Fibroblast of lung (primary cell): ENCODE measurements at regions not wholly inside any gene's neighbourhood (a gene's known extent, or its start where the extent isn't known, plus 50 kb on each side); places are given as distances from the start of the nearest gene placed in this dataset.

ENCODE experiments used
- DNase-seq, 2 donors: peaks; one replicate each; pipeline versions ENCODE4 v3.0.0 to v3.0.0-alpha.2; 2010; ENCODE audit warnings: low read depth in 2 of 2
- H2AFZ ChIP-seq: 2 replicates; pipeline ENCODE4 v1.5.1; 2012; ENCODE audit warnings: low read length, control low read depth, inconsistent platforms
- H3K27ac ChIP-seq: 2 replicates; pipeline ENCODE4 v1.5.1; 2011; ENCODE audit warnings: low read length, control low read depth; ENCODE audit not compliant: insufficient read depth
- H3K27me3 ChIP-seq: 2 replicates; pipeline ENCODE4 v1.5.1; 2011; ENCODE audit warnings: mild to moderate bottlenecking, low read length; ENCODE audit not compliant: control insufficient read depth, insufficient read depth
- H3K36me3 ChIP-seq: 2 replicates; pipeline ENCODE4 v1.5.1; 2011; ENCODE audit warnings: low read length; ENCODE audit not compliant: control insufficient read depth, insufficient read depth
- H3K4me1 ChIP-seq: 2 replicates; pipeline ENCODE4 v1.5.1; 2011; ENCODE audit warnings: low read length; ENCODE audit not compliant: control insufficient read depth, insufficient read depth; ENCODE audit errors: extremely low read depth
- H3K4me2 ChIP-seq: 2 replicates; pipeline ENCODE4 v1.5.1; 2011; ENCODE audit warnings: low read length, control low read depth; ENCODE audit not compliant: insufficient read depth; ENCODE audit errors: extremely low read depth
- H3K4me3 ChIP-seq, 4 experiments: fragments of 200-600 bp in 1 of 4; sonication (generic) in 1 of 4; replicated peaks in 1 of 4; 2 replicates each; pipeline ENCODE4 v1.5.1; 2011 to 2016; ENCODE audit warnings: low read length in 4 of 4, low read depth in 3 of 4, mild to moderate bottlenecking in 3 of 4, control low read depth in 2 of 4, inconsistent platforms in 1 of 4, mixed read lengths in 1 of 4; ENCODE audit not compliant: insufficient read depth in 1 of 4; ENCODE audit errors: control extremely low read depth in 1 of 4
- H3K79me2 ChIP-seq: 2 replicates; pipeline ENCODE4 v1.5.1; 2012; ENCODE audit warnings: mild to moderate bottlenecking, low read length, inconsistent platforms; ENCODE audit not compliant: control insufficient read depth, insufficient read depth
- H3K9ac ChIP-seq: 2 replicates; pipeline ENCODE4 v1.5.1; 2011; ENCODE audit warnings: mild to moderate bottlenecking, low read length, control low read depth; ENCODE audit not compliant: insufficient read depth
- H3K9me3 ChIP-seq: 2 replicates; pipeline ENCODE4 v1.5.1; 2012; ENCODE audit warnings: low read depth, low read length; ENCODE audit not compliant: control insufficient read depth, insufficient read depth
- H4K20me1 ChIP-seq: 2 replicates; pipeline ENCODE4 v1.5.1; 2011; ENCODE audit warnings: low read length; ENCODE audit not compliant: control insufficient read depth, insufficient read depth; ENCODE audit errors: extremely low read depth
- CTCF ChIP-seq, 2 donors: IDR thresholded peaks in 1 of 2; conservative IDR thresholded peaks in 1 of 2; 1 replicate in 1 of 2; 2 replicates in 1 of 2; pipeline ENCODE4 v1.5.1; 2011 to 2012; ENCODE audit warnings: low read length in 2 of 2, control low read depth in 1 of 2, inconsistent platforms in 1 of 2, low read depth in 1 of 2, mild to moderate bottlenecking in 1 of 2
- EZH2 ChIP-seq: IDR thresholded peaks from 2 replicates; pipeline ENCODE4 v1.5.1; 2012; ENCODE audit warnings: low read length, control low read depth, mild to moderate bottlenecking; ENCODE audit errors: missing control alignments

GRCh38 chr14:98925354-98926040 is 346.5 kb downstream of the BCL11B start:
- Histone ChIP-seq H3K27me3 (no peaks in the 10 kb centered on the region), H3K9ac (no peak overlapping the region), H3K36me3 (no peaks in the 10 kb centered on the region), H3K27ac (no peak overlapping the region), H4K20me1 (no peaks in the 10 kb centered on the region), H3K4me3 (no peak overlapping the region), H3K9me3 (no peaks in the 10 kb centered on the region), H2AFZ (no peak overlapping the region), H3K4me1 (no peaks in the 10 kb centered on the region), H3K79me2 (no peaks in the 10 kb centered on the region), H3K4me2 (no peak overlapping the region)
- TF ChIP-seq EZH2 (no peak), CTCF (conservative IDR thresholded peaks at IDR 0.05 in 1 of 2, IDR thresholded peaks at IDR 0.05 in 1 of 2; ENCODE audit: low read depth in 1 of 2, low read length in 2 of 2) (no peak)
- DNase-seq, result no peak

- no peaks in the 10 kb centered on the region for H3K36me3 ChIP-seq
- no peak overlapping the region for H3K4me2 ChIP-seq
- no peak overlapping the region for H3K9ac ChIP-seq
- H4K20me1 ChIP-seq, result no peaks in the 10 kb centered on the region
- no peaks in the 10 kb centered on the region for H3K27me3 ChIP-seq
- no peak overlapping the region for H3K27ac ChIP-seq
- DNase-seq, result no peak
- no peaks in the 10 kb centered on the region for H3K79me2 ChIP-seq
- no peak overlapping the region for H2AFZ ChIP-seq
- no peak overlapping the region for H3K4me3 ChIP-seq
- H3K4me1 ChIP-seq, result no peaks in the 10 kb centered on the region
- no peaks in the 10 kb centered on the region for H3K9me3 ChIP-seq
- no peak for TF ChIP-seq CTCF (conservative IDR thresholded peaks at IDR 0.05 in 1 of 2, IDR thresholded peaks at IDR 0.05 in 1 of 2; ENCODE audit: low read depth in 1 of 2, low read length in 2 of 2)
- TF ChIP-seq EZH2, result no peak
Measured at GRCh38 chr14:98926146-98926545, 345.9 kb downstream of the BCL11B start.

GRCh38 chr14:98926801-98927200 is 345.2 kb downstream of the BCL11B start:
- no peak overlapping the region for H3K9ac ChIP-seq
- no peak for TF ChIP-seq EZH2
- no peak for TF ChIP-seq CTCF (conservative IDR thresholded peaks at IDR 0.05 in 1 of 2, IDR thresholded peaks at IDR 0.05 in 1 of 2; ENCODE audit: low read depth in 1 of 2, low read length in 2 of 2)
- no peak overlapping the region for H3K27ac ChIP-seq
- DNase-seq, result peak; percentile 17 to 44
- no peaks in the 10 kb centered on the region for H4K20me1 ChIP-seq
- H3K27me3 ChIP-seq, result no peaks in the 10 kb centered on the region
- no peaks in the 10 kb centered on the region for H3K4me1 ChIP-seq
- no peak overlapping the region for H3K4me2 ChIP-seq
- no peak overlapping the region for H2AFZ ChIP-seq
- no peaks in the 10 kb centered on the region for H3K36me3 ChIP-seq
- no peak overlapping the region for H3K4me3 ChIP-seq
- no peaks in the 10 kb centered on the region for H3K79me2 ChIP-seq
- H3K9me3 ChIP-seq, result no peaks in the 10 kb centered on the region
